HepG2 (cell line): ENCODE measurements at regions not wholly inside any gene's neighbourhood (a gene's known extent, or its start where the extent isn't known, plus 50 kb on each side); places are given as distances from the start of the nearest gene placed in this dataset.

Source experiments
- ATAC-seq: fragments of 200-7000 bp; cut with Tn5 transposase; 3 replicates; pipeline ENCODE4 v1.9.1; 2020; ENCODE audit warnings: mild to moderate bottlenecking, moderate library complexity
- BruUV-seq: library from RNA; stranded (reverse); fragments of 400-500 nt; replicated peaks from 2 replicates; lab custom pipeline; 2021; lab: Mats Ljungman, UMichigan
- CTCF ChIA-PET: fragments of 300-600 bp; formaldehyde crosslinking; extraction: SDS; loops from one replicate; lab custom pipeline; 2021; ENCODE audit warnings: low total read pairs, inconsistent platforms, low intra/inter-chr PET ratio; lab: Yijun Ruan, JAX
- POLR2A ChIA-PET: fragments of 350-600 bp; sonication (Branson Sonifier 250); formaldehyde crosslinking; loops from one replicate; lab custom pipeline; 2020; ENCODE audit warnings: antibody characterized with exemption, inconsistent platforms; lab: Yijun Ruan, JAX
- DNase-seq: peaks from one replicate; pipeline ENCODE4 v3.0.0-alpha.2; 2015; ENCODE audit warnings: low spot score
- FAIRE-seq: peaks from 3 replicates; lab custom pipeline; 2011; peaks lifted over from hg19 to GRCh38; lab: Jason Lieb, UNC
- H2AFZ ChIP-seq: one replicate; pipeline ENCODE4 v1.6.1; 2011; ENCODE audit warnings: low read length, inconsistent platforms
- H3K27ac ChIP-seq: fragments of 300-600 bp; 3 replicates; pipeline ENCODE4 v1.8.0; 2011; ENCODE audit warnings: mixed run types, mild to moderate bottlenecking, mixed read lengths, low read length, inconsistent platforms; ENCODE audit not compliant: insufficient read depth; ENCODE audit errors: extremely low read length
- H3K27me3 ChIP-seq, 2 experiments: fragments of 200-600 bp in 1 of 2; 2 replicates in 1 of 2; 3 replicates in 1 of 2; pipeline versions ENCODE4 v1.6.0 to v1.8.0; 2011; ENCODE audit warnings: low read length in 2 of 2, mild to moderate bottlenecking in 2 of 2, moderate library complexity in 2 of 2, inconsistent platforms in 1 of 2; ENCODE audit not compliant: insufficient read depth in 2 of 2, control insufficient read depth in 1 of 2
- H3K36me3 ChIP-seq, 2 experiments: fragments of 200-600 bp in 1 of 2; replicated peaks in 1 of 2; 2 replicates in 1 of 2; 3 replicates in 1 of 2; pipeline versions ENCODE4 v1.5.1 to v1.8.0; 2011; ENCODE audit warnings: low read length in 2 of 2, inconsistent platforms in 1 of 2; ENCODE audit not compliant: insufficient read depth in 2 of 2, control insufficient read depth in 1 of 2
- H3K4me1 ChIP-seq: 2 replicates; pipeline ENCODE4 v1.5.1; 2012; ENCODE audit warnings: low read length, inconsistent platforms; ENCODE audit not compliant: insufficient read depth
- H3K4me2 ChIP-seq: 2 replicates; pipeline ENCODE4 v1.6.0; 2011; ENCODE audit warnings: low read depth, low read length, inconsistent platforms
- H3K4me3 ChIP-seq, 3 experiments: fragments of 200-600 bp in 1 of 3; sonication (generic), shearing (Covaris generic) in 1 of 3; replicated peaks in 1 of 3; 2 replicates each; pipeline ENCODE4 v1.5.1; 2011 to 2016; ENCODE audit warnings: low read length in 3 of 3, inconsistent platforms in 2 of 3, low read depth in 2 of 3, mild to moderate bottlenecking in 2 of 3, control low read depth in 1 of 3, mixed read lengths in 1 of 3; ENCODE audit not compliant: insufficient read depth in 1 of 3
- H3K79me2 ChIP-seq: one replicate; pipeline ENCODE4 v1.6.1; 2011; ENCODE audit warnings: low read length, inconsistent platforms; ENCODE audit not compliant: insufficient read depth
- H3K9ac ChIP-seq: 2 replicates; pipeline ENCODE4 v1.6.0; 2011; ENCODE audit warnings: mild to moderate bottlenecking, low read depth, low read length, inconsistent platforms; ENCODE audit not compliant: insufficient read depth
- H3K9me3 ChIP-seq: 2 replicates; pipeline ENCODE4 v1.5.1; 2012; ENCODE audit warnings: mild to moderate bottlenecking, low read length
- H4K20me1 ChIP-seq: 2 replicates; pipeline ENCODE4 v1.6.0; 2011; ENCODE audit warnings: inconsistent platforms, mild to moderate bottlenecking, low read length, moderate library complexity; ENCODE audit not compliant: insufficient read depth
- CBX2 ChIP-seq, 2 experiments: fragments of 200-600 bp in 1 of 2; sonication (generic); formaldehyde crosslinking in 1 of 2; IDR thresholded peaks; 2 replicates each; pipeline versions ENCODE4 v1.7.0 to v1.8.1; 2018 to 2022; ENCODE audit warnings: low read depth in 2 of 2, low read length in 1 of 2, mild to moderate bottlenecking in 1 of 2, missing genetic modification reagents in 1 of 2
- LCORL ChIP-seq, 2 experiments: fragments of 450-650 bp in 1 of 2; sonication (generic) in 1 of 2; formaldehyde crosslinking in 1 of 2; IDR thresholded peaks; 2 replicates each; pipeline versions ENCODE4 v1.5.0 to v1.6.1; 2017 to 2020; ENCODE audit warnings: antibody characterized with exemption in 1 of 2, missing genetic modification reagents in 1 of 2
- LRRFIP1 ChIP-seq: sonication (generic); formaldehyde crosslinking; conservative IDR thresholded peaks from 2 replicates; pipeline ENCODE4 v1.4.0; 2020; ENCODE audit warnings: missing genetic modification reagents
- MED13 ChIP-seq: sonication (generic); formaldehyde crosslinking; IDR thresholded peaks from 2 replicates; pipeline ENCODE4 v1.5.0; 2020; ENCODE audit warnings: missing genetic modification reagents
- MEF2D ChIP-seq: sonication (generic); formaldehyde crosslinking; IDR thresholded peaks from 2 replicates; pipeline ENCODE4 v1.5.1; 2020; ENCODE audit warnings: mild to moderate bottlenecking, missing genetic modification reagents
- MXD3 ChIP-seq: IDR thresholded peaks from 2 replicates; pipeline ENCODE4 v1.6.1; 2016; ENCODE audit warnings: mild to moderate bottlenecking, missing biosample characterization, missing genetic modification reagents
- RFXAP ChIP-seq: sonication (generic); formaldehyde crosslinking; IDR thresholded peaks from 2 replicates; pipeline ENCODE4 v1.4.0; 2020; ENCODE audit warnings: missing genetic modification reagents, borderline replicate concordance
- SIX4 ChIP-seq: sonication (generic); formaldehyde crosslinking; IDR thresholded peaks from 2 replicates; pipeline ENCODE4 v1.4.0; 2020; ENCODE audit warnings: missing genetic modification reagents
- SRY ChIP-seq: sonication (generic); formaldehyde crosslinking; IDR thresholded peaks from 2 replicates; pipeline ENCODE4 v1.8.0; 2022; ENCODE audit warnings: mild to moderate bottlenecking, missing genetic modification reagents
- TRIM24 ChIP-seq: sonication (generic); formaldehyde crosslinking; IDR thresholded peaks from 2 replicates; pipeline ENCODE4 v1.8.0; 2022; ENCODE audit warnings: mild to moderate bottlenecking, missing genetic modification reagents
- ZBTB7A ChIP-seq: sonication (generic); formaldehyde crosslinking; IDR thresholded peaks from 2 replicates; pipeline ENCODE4 v1.8.0; 2022; ENCODE audit warnings: mild to moderate bottlenecking, missing genetic modification reagents
- ZNF12 ChIP-seq: sonication (generic); formaldehyde crosslinking; IDR thresholded peaks from 2 replicates; pipeline ENCODE4 v1.5.0; 2020; ENCODE audit warnings: missing genetic modification reagents
- ZNF510 ChIP-seq: sonication (generic); formaldehyde crosslinking; IDR thresholded peaks from 2 replicates; pipeline ENCODE4 v1.4.0; 2020; ENCODE audit warnings: low read depth, mild to moderate bottlenecking, missing genetic modification reagents
- ZNF562 ChIP-seq: sonication (generic); formaldehyde crosslinking; IDR thresholded peaks from 2 replicates; pipeline ENCODE4 v1.8.0; 2022; ENCODE audit warnings: missing genetic modification reagents, borderline replicate concordance
- ZNF670 ChIP-seq: sonication (generic); formaldehyde crosslinking; IDR thresholded peaks from 2 replicates; pipeline ENCODE4 v1.8.0; 2022; ENCODE audit warnings: mild to moderate bottlenecking, missing genetic modification reagents, borderline replicate concordance
- ZNF777 ChIP-seq: sonication (generic); formaldehyde crosslinking; IDR thresholded peaks from 2 replicates; pipeline ENCODE4 v1.4.0; 2020; ENCODE audit warnings: missing genetic modification reagents
- ZNF841 ChIP-seq: sonication (generic); formaldehyde crosslinking; IDR thresholded peaks from 2 replicates; pipeline ENCODE4 v1.8.1; 2023; ENCODE audit warnings: missing genetic modification reagents, borderline replicate concordance
- ZSCAN29 ChIP-seq: sonication (generic); formaldehyde crosslinking; conservative IDR thresholded peaks from 2 replicates; pipeline ENCODE4 v1.4.0; 2020; ENCODE audit warnings: mild to moderate bottlenecking, missing genetic modification reagents
- WGBS: methylation state at CpG from one replicate; pipeline ENCODE4 v1.1.6; 2017; ENCODE audit warnings: low lambda C conversion rate; 5-methylcytosine and 5-hydroxymethylcytosine counted together
- in situ Hi-C: cut with HindIII; loops from 2 replicates; pipeline ENCODE4 v1.10.0; 2017; ENCODE audit warnings: low pct_unique_long_range_greater_than_20kb; ENCODE audit not compliant: extremely low pct_ligation_motif_present
- intact Hi-C: fragments of 100-400 bp; cut with micrococcal nuclease; formaldehyde crosslinking; loops from one replicate; pipeline ENCODE4 v1.10.0; 2022; ENCODE audit not compliant: unreplicated experiment

GRCh38 chr9:109604781-109605180 is 106.7 kb upstream of the PTPN3 start:
- no peak overlapping the region for H3K9ac ChIP-seq
- intact Hi-C loops (no loop called here), in situ Hi-C loops (no loop called here)
- no peak overlapping the region for H3K4me3 ChIP-seq
- no peaks in the 10 kb centered on the region for H3K79me2 ChIP-seq
- no TSS peak for BruUV-seq
- WGBS = 61% methylated on average over 1 of the region's 1 CpG
- H3K27me3 ChIP-seq = no peaks in the 10 kb centered on the region
- H3K9me3 ChIP-seq = no peaks in the 10 kb centered on the region
- H3K36me3 ChIP-seq = no peaks in the 10 kb centered on the region
- H3K27ac ChIP-seq = no peak overlapping the region
- no peaks in the 10 kb centered on the region for H4K20me1 ChIP-seq
- no peak overlapping the region for H3K4me2 ChIP-seq
- ATAC-seq = no peak
- no peak for TF ChIP-seq ZNF777 (CRISPR knock-in tag)
- TF ChIP-seq LCORL (IDR thresholded peaks at IDR 0.05) = peak; percentile 90; the same call in 1 of the 2 replicates
- no peak for TF ChIP-seq LCORL (CRISPR knock-in tag; IDR thresholded peaks at IDR 0.05)
- no peak overlapping the region for H2AFZ ChIP-seq
- ChIA-PET CTCF (no interaction called here), POLR2A (no interaction called here)
- FAIRE-seq = no peak
- no peak for DNase-seq
- no peaks in the 10 kb centered on the region for H3K4me1 ChIP-seq

- Histone ChIP-seq H3K79me2 (no peaks in the 10 kb centered on the region), H3K9me3 (no peaks in the 10 kb centered on the region), H3K4me2 (no peak overlapping the region), H3K36me3 (no peaks in the 10 kb centered on the region), H3K27ac (no peak overlapping the region), H3K4me1 (no peaks in the 10 kb centered on the region), H4K20me1 (no peaks in the 10 kb centered on the region), H3K9ac (no peak overlapping the region), H2AFZ (no peak overlapping the region), H3K27me3 (no peaks in the 10 kb centered on the region), H3K4me3 (no peak overlapping the region)
- TF ChIP-seq ZNF510 (CRISPR knock-in tag) (no peak), ZBTB7A (CRISPR knock-in tag) (no peak), MEF2D (CRISPR knock-in tag) (no peak), ZNF562 (CRISPR knock-in tag) (no peak), CBX2 (IDR thresholded peaks at IDR 0.05; ENCODE audit: low read depth, low read length) (no peak), CBX2 (CRISPR knock-in tag; IDR thresholded peaks at IDR 0.05; ENCODE audit: low read depth) (no peak), SRY (CRISPR knock-in tag) (no peak), ZNF12 (CRISPR knock-in tag) (no peak), RFXAP (CRISPR knock-in tag) (no peak), SIX4 (CRISPR knock-in tag) (no peak), ZNF670 (no peak), MXD3 (CRISPR knock-in tag) (no peak), LRRFIP1 (CRISPR knock-in tag) (no peak), ZSCAN29 (CRISPR knock-in tag) (no peak), MED13 (CRISPR knock-in tag) (no peak), TRIM24 (CRISPR knock-in tag) (no peak), ZNF841 (CRISPR knock-in tag) (no peak)
- no TSS peak for BruUV-seq
- FAIRE-seq (no peak), ATAC-seq (no peak), DNase-seq (no peak)
- intact Hi-C loops (no loop called here), in situ Hi-C loops (no loop called here)
- POLR2A ChIA-PET = no interaction called here
- CTCF ChIA-PET = no interaction called here
- WGBS = 0% methylated on average over 1 of the region's 1 CpG
These were observed 111.0 kb upstream of the PTPN3 start for GRCh38 chr9:109609060-109609459.
